ENCODE measurements at regions not wholly inside any gene's neighbourhood (a gene's known extent, or its start where the extent isn't known, plus 50 kb on each side); places are given as distances from the start of the nearest gene placed in this dataset.

DNA sequence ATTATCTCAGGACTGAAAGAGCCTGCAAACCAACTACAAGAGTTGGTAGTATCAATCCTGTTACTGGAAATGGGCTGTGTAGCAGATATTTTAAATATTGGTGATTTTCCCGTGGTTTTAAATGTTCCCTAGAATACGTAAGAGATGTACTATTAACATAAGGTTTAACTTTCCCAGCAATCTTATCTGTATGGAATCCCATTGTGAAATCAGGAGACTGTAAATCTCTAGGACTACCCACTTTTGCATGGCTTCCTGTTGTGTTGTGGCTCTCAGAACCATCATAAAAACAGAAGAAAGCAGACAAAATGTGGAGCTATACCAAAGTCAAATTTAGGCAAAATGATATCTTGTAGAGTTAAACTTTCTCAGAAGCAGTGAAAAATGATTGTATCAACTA, 641.5 kb upstream of the SETBP1 start:
- no peak overlapping the region for H3K27ac ChIP-seq
- TF ChIP-seq, protein P1, sequence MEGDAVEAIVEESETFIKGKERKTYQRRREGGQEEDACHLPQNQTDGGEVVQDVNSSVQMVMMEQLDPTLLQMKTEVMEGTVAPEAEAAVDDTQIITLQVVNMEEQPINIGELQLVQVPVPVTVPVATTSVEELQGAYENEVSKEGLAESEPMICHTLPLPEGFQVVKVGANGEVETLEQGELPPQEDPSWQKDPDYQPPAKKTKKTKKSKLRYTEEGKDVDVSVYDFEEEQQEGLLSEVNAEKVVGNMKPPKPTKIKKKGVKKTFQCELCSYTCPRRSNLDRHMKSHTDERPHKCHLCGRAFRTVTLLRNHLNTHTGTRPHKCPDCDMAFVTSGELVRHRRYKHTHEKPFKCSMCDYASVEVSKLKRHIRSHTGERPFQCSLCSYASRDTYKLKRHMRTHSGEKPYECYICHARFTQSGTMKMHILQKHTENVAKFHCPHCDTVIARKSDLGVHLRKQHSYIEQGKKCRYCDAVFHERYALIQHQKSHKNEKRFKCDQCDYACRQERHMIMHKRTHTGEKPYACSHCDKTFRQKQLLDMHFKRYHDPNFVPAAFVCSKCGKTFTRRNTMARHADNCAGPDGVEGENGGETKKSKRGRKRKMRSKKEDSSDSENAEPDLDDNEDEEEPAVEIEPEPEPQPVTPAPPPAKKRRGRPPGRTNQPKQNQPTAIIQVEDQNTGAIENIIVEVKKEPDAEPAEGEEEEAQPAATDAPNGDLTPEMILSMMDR (conservative IDR thresholded peaks at IDR 0.05) = no peak
- no peak for TF ChIP-seq ZFX (IDR thresholded peaks at IDR 0.05)

DNA sequence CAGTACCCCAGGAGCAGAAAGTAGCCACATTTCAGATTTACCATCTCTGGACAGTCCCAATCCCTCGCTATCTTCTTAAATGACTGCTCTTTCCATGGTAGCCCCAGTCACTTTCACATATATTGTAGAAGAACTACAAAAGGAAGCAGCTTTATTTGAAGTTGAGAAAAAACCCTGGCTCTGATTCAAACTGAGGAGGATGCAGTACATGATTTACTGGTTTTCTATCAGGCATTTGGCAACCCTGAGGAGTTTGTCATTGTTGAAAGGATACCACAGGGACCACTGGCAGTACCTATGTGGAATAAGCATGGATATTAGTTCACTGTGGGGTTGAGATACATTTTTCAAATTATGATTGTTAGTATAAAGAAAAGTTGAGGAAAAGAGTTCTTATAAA, 640.9 kb upstream of the SETBP1 start:
- TF ChIP-seq ZFX (IDR thresholded peaks at IDR 0.05) = no peak
- TF ChIP-seq, protein P1 (conservative IDR thresholded peaks at IDR 0.05) = no peak

DNA sequence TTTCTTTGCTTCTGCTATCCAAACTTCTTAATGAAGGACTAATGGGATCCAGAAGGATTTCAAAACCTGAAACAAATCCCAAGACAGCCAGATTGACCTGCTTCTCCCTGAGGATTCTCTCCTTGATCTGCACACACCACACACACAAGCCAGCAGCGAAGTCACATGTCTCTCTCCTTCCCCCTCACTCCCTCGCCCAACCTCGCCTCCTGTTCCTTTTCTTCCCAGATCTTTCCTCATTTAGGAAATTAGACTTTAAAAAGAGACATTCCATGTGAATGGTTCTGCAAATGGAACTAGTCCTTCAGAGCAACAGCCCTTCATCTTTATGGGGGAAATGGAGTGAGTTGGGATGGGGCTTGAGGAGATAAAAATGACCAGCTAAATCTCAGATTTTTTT, 639.1 kb upstream of the SETBP1 start:
- TF ChIP-seq, protein P1 (conservative IDR thresholded peaks at IDR 0.05) = no peak
- TF ChIP-seq ZFX (IDR thresholded peaks at IDR 0.05) = no peak
- no peak overlapping the region for H3K27ac ChIP-seq

More for the DNA sequence above, 640.9 kb upstream of the SETBP1 start:
- no peak overlapping the region for H3K27ac ChIP-seq

DNA sequence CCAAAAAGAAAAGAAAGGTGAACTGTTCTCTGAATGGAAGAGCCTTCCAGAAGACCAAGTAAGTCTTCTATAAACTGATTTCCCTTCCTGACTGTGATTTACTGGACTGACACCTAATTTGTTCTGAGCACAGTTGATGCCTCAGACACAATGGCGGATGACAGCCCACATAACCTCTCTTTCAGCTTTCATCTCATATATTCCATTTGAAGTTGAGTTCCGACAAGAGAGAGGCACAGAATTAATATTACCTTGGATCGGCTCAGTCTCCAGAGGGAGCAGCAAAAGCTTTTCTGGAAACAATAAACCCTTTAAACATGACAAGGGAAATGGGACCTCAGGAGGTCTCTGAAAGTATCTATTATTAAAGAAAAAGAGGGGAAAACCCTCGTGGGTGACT, 638.7 kb upstream of the SETBP1 start:
- TF ChIP-seq, protein P1 (conservative IDR thresholded peaks at IDR 0.05) = no peak
- no peak for TF ChIP-seq ZFX (IDR thresholded peaks at IDR 0.05)
- no peak overlapping the region for H3K27ac ChIP-seq

DNA sequence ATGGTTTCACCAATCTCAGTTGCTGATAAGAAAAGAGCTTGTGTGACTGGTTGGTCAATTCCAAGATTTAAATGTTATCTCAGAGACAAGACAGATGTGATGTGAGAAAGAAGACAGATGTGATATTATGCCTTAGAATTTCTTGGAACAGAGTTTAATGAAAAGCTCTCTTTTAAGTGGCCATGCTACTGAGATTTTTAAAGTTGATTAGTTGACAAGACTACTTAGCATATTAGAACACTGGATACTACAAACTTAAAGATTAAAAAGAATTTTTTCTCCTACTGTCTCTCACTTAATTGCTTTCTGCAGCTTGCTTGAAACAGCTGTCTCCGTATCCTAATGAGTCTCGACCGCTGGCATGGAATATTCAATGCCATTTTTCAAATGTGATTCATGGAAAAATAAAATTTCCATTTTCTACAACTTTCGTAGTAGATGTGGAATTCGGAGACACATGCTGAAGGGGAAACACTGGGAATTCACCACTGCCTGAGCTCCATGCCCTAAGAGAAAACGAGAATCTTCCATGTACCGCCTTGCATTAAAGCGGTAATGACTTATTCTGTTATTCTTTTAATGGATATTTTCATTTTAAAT, 634.2 kb upstream of the SETBP1 start:
- TF ChIP-seq ZFX (IDR thresholded peaks at IDR 0.05) = no peak
- TF ChIP-seq, protein P1 (conservative IDR thresholded peaks at IDR 0.05) = no peak
- no peak overlapping the region for H3K27ac ChIP-seq

DNA sequence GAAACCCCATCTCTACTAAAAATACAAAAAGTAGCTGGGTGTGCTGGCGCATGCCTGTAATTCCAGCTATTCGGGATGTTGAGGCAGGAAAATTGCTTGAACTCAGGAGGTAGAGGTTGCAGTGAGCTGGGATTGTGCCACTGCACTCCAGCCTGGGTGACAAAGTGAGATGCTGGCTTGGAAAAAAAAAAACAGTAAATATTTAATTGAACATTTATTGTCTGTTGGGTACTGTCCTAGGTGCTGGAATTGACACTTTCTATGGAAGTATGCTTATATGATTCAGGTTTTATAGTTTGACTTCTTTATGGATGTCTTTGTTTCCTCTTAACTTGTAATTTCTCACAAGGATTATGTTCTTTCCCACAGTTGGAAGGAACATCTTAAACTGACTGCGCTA, 633.1 kb upstream of the SETBP1 start:
- no peak for TF ChIP-seq ZFX (IDR thresholded peaks at IDR 0.05)
- TF ChIP-seq, protein P1 (conservative IDR thresholded peaks at IDR 0.05) = no peak

DNA sequence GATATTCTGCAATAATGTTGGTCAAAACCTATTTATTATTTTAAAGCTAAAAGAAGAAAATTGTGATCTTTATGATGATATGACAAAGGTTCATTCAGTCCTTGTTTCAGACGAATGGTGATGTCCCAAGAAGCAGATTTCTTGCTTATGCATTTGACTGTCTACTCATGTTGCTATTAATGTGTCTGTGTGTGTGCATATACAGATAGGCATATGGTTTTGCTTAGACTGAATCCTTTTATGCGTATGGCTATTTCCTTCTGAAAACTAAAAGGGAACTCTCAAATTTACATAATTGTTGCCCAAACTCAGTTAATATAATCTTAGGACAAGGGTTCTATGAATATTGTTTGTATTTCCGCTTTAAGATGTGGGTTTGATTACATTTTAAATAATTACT, 632.3 kb upstream of the SETBP1 start:
- no peak overlapping the region for H3K27ac ChIP-seq

More for the DNA sequence above, 633.1 kb upstream of the SETBP1 start:
- no peak overlapping the region for H3K27ac ChIP-seq

DNA sequence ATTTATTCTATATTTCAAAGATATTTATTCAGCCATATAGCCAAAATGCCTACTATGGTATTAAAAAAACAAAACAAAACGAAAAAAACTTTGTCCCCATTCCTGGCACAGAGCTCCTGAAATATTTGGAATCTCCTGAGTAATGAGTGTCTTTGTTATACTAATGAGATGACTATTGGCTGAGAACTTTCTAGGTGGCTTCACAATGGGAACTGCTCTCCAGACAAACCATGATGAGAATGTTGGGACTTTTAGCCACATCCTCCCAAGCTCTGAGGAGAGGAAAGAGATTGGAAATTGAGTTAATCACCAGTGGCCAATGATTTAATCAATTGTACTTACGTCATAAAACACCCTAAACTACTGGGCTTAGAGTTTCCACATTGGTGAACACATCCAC, 631.8 kb upstream of the SETBP1 start:
- H3K27ac ChIP-seq = no peak overlapping the region
- TF ChIP-seq ZFX (IDR thresholded peaks at IDR 0.05) = no peak
- TF ChIP-seq, protein P1 (conservative IDR thresholded peaks at IDR 0.05) = no peak

More for the DNA sequence above, 632.3 kb upstream of the SETBP1 start:
- TF ChIP-seq ZFX (IDR thresholded peaks at IDR 0.05) = no peak
